Mucosa of descending colon (tissue), 3 donors: ENCODE measurements at regions not wholly inside any gene's neighbourhood (a gene's known extent, or its start where the extent isn't known, plus 50 kb on each side); places are given as distances from the start of the nearest gene placed in this dataset.

Source experiments
- ATAC-seq: fragments of 200-7000 bp; cut with Tn5 transposase; one replicate; pipeline ENCODE4 v1.9.1; 2020; ENCODE audit warnings: mild to moderate bottlenecking, moderate library complexity
- DNase-seq, 3 donors: peaks; one replicate each; pipeline ENCODE4 v3.0.0-alpha.2; 2020
- H3K36me3 ChIP-seq: fragments of 200-600 bp; one replicate; pipeline ENCODE4 v1.8.0; 2021; ENCODE audit warnings: low read depth, mild to moderate bottlenecking
- H3K4me1 ChIP-seq: fragments of 200-600 bp; one replicate; pipeline ENCODE4 v1.8.0; 2021; ENCODE audit warnings: low read depth, mild to moderate bottlenecking
- H3K4me3 ChIP-seq: fragments of 200-600 bp; one replicate; pipeline ENCODE4 v1.8.0; 2021; ENCODE audit warnings: mild to moderate bottlenecking
- H3K9me3 ChIP-seq: fragments of 200-600 bp; one replicate; pipeline ENCODE4 v1.8.0; 2021; ENCODE audit warnings: mild to moderate bottlenecking
- CTCF ChIP-seq: fragments of 200-600 bp; IDR thresholded peaks from one replicate; pipeline ENCODE4 v1.8.0; 2022; ENCODE audit warnings: antibody characterized with exemption, mild to moderate bottlenecking
- intact Hi-C, 2 donors: fragments of 100-400 bp; cut with DNase I in 1 of 2; cut with micrococcal nuclease in 1 of 2; formaldehyde crosslinking; loops; one replicate each; pipeline versions ENCODE4 v1.11.0 to v1.11.1; 2022; cut with DNase I, micrococcal nuclease
- donor health status: DM: no; HTN: no; CAD: no; lungs with moderate emphysema.
- donor health status: DM: no; HTN: no; CAD: no.
- donor health status: DM: no; HTN: yes; CAD: no.

- Histone ChIP-seq H3K4me3 (no peak overlapping the region), H3K9me3 (no peaks in the 10 kb centered on the region), H3K4me1 (no peaks in the 10 kb centered on the region), H3K36me3 (no peaks in the 10 kb centered on the region)
- no peak for DNase-seq
- no peak for ATAC-seq
- no peak for TF ChIP-seq CTCF
- intact Hi-C loops: no loop called here
Observed at GRCh38 chr10:110370006-110370405, 65.3 kb upstream of the SMNDC1 start.

GRCh38 chr10:110372656-110373055 is 67.9 kb upstream of the SMNDC1 start:
- Histone ChIP-seq H3K9me3 (no peaks in the 10 kb centered on the region), H3K4me3 (no peak overlapping the region), H3K4me1 (no peaks in the 10 kb centered on the region), H3K36me3 (no peaks in the 10 kb centered on the region)
- DNase-seq: no peak
- intact Hi-C loops: no loop called here
- TF ChIP-seq CTCF: no peak
- no peak for ATAC-seq

- Histone ChIP-seq H3K4me1 (no peaks in the 10 kb centered on the region), H3K36me3 (no peaks in the 10 kb centered on the region), H3K9me3 (no peaks in the 10 kb centered on the region), H3K4me3 (no peak overlapping the region)
- intact Hi-C loops: no loop called here
- TF ChIP-seq CTCF: no peak
- DNase-seq (no peak), ATAC-seq (no peak)
Observed at GRCh38 chr10:110373059-110373458, 68.3 kb upstream of the SMNDC1 start.

GRCh38 chr10:110373857-110374654 is 69.3 kb upstream of the SMNDC1 start:
- TF ChIP-seq CTCF: no peak

GRCh38 chr10:110375121-110375520 is 70.4 kb upstream of the SMNDC1 start:
- DNase-seq (no peak), ATAC-seq (no peak)
- Histone ChIP-seq H3K36me3 (no peaks in the 10 kb centered on the region), H3K9me3 (no peaks in the 10 kb centered on the region), H3K4me3 (no peak overlapping the region), H3K4me1 (no peaks in the 10 kb centered on the region)
- intact Hi-C loops: no loop called here
- TF ChIP-seq CTCF: no peak

More at GRCh38 chr10:110373857-110374654, 69.3 kb upstream of the SMNDC1 start:
- DNase-seq: no peak
- ATAC-seq: no peak
- Histone ChIP-seq H3K4me1 (no peaks in the 10 kb centered on the region), H3K4me3 (no peak overlapping the region), H3K9me3 (no peaks in the 10 kb centered on the region), H3K36me3 (no peaks in the 10 kb centered on the region)
- intact Hi-C loops: no loop called here
